Neural cell (in vitro differentiated cells): ENCODE measurements at regions not wholly inside any gene's neighbourhood (a gene's known extent, or its start where the extent isn't known, plus 50 kb on each side); places are given as distances from the start of the nearest gene placed in this dataset.

Experiments used
- H2AFZ ChIP-seq: fragments of 200-600, 300-800 bp; sonication (generic), shearing (Covaris generic); 2 replicates; pipeline ENCODE4 v1.6.0; 2014; ENCODE audit warnings: low read depth, mild to moderate bottlenecking, antibody characterized with exemption, low read length, moderate library complexity
- H3F3A ChIP-seq: fragments of 200-600 bp; shearing (Covaris generic); 2 replicates; pipeline ENCODE4 v1.6.1; 2016; ENCODE audit warnings: mild to moderate bottlenecking, moderate library complexity, mixed read lengths, antibody characterized with exemption, low read length; ENCODE audit not compliant: insufficient read depth, poor library complexity, severe bottlenecking
- H3K27ac ChIP-seq: fragments of 200-600, 300-800 bp; sonication (generic), shearing (Covaris generic); 2 replicates; pipeline ENCODE4 v1.5.1; 2014; ENCODE audit warnings: mild to moderate bottlenecking, low read length, moderate library complexity
- H3K27me3 ChIP-seq: fragments of 300-800, 200-600 bp; sonication (generic), shearing (Covaris generic); 2 replicates; pipeline ENCODE4 v1.6.0; 2014; ENCODE audit warnings: mild to moderate bottlenecking, low read depth, low read length, moderate library complexity; ENCODE audit not compliant: insufficient read depth
- H3K36me3 ChIP-seq: fragments of 300-800, 200-600 bp; sonication (generic), shearing (Covaris generic); 2 replicates; pipeline ENCODE4 v1.5.1; 2014; ENCODE audit warnings: mild to moderate bottlenecking, antibody characterized with exemption, low read length, moderate library complexity; ENCODE audit not compliant: insufficient read depth
- H3K4me2 ChIP-seq: fragments of 300-800, 200-600 bp; sonication (generic), shearing (Covaris generic); 2 replicates; pipeline ENCODE4 v1.6.0; 2014; ENCODE audit warnings: mild to moderate bottlenecking, low read length
- H3K4me3 ChIP-seq: fragments of 300-800, 200-600 bp; sonication (generic), shearing (Covaris generic); 2 replicates; pipeline ENCODE4 v1.5.1; 2014; ENCODE audit warnings: mild to moderate bottlenecking, low read length, moderate library complexity
- H3K79me2 ChIP-seq: fragments of 200-600 bp; shearing (Covaris generic); replicated peaks from 2 replicates; pipeline ENCODE4 v1.6.0; 2014; ENCODE audit warnings: mild to moderate bottlenecking, low read length, moderate library complexity; ENCODE audit not compliant: insufficient read depth
- H3K9ac ChIP-seq: fragments of 300-800, 200-600 bp; sonication (generic), shearing (Covaris generic); 2 replicates; pipeline ENCODE4 v1.6.1; 2016; ENCODE audit warnings: mild to moderate bottlenecking, low read length, mixed read lengths
- H3K9me2 ChIP-seq: fragments of 200-600 bp; shearing (Covaris generic); 2 replicates; pipeline ENCODE4 v1.6.1; 2016; ENCODE audit warnings: mild to moderate bottlenecking, low read length, mixed read lengths; ENCODE audit not compliant: insufficient read depth
- H3K9me3 ChIP-seq: fragments of 200-600, 300-800 bp; sonication (generic), shearing (Covaris generic); 2 replicates; pipeline ENCODE4 v1.6.1; 2016; ENCODE audit warnings: mild to moderate bottlenecking, mixed run types, low read length, moderate library complexity, mixed read lengths
- H4K20me1 ChIP-seq: fragments of 200-600 bp; shearing (Covaris generic); 2 replicates; pipeline ENCODE4 v1.6.1; 2016; ENCODE audit warnings: mild to moderate bottlenecking, mixed run types; ENCODE audit not compliant: insufficient read depth
- CTCF ChIP-seq: fragments of 450-650 bp; IDR thresholded peaks from 2 replicates; pipeline ENCODE4 v1.5.1; 2014; ENCODE audit warnings: antibody characterized with exemption, mild to moderate bottlenecking, moderate library complexity; ENCODE audit not compliant: poor library complexity, severe bottlenecking
- EP300 ChIP-seq: fragments of 450-650 bp; conservative IDR thresholded peaks from 2 replicates; pipeline ENCODE4 v1.6.1; 2014; ENCODE audit warnings: antibody characterized with exemption, mild to moderate bottlenecking, moderate library complexity; ENCODE audit not compliant: poor library complexity, severe bottlenecking
- EZH2 ChIP-seq: fragments of 200-600, 300-800 bp; shearing (Covaris generic), sonication (generic); IDR thresholded peaks from 2 replicates; pipeline ENCODE4 v1.6.1; 2014; ENCODE audit warnings: antibody characterized with exemption, low read length, borderline replicate concordance, mild to moderate bottlenecking; ENCODE audit not compliant: insufficient read depth, poor library complexity, severe bottlenecking
- MXI1 ChIP-seq: fragments of 450-650 bp; conservative IDR thresholded peaks from 2 replicates; pipeline ENCODE4 v1.6.1; 2014; ENCODE audit warnings: antibody characterized with exemption, mild to moderate bottlenecking; ENCODE audit not compliant: poor library complexity, severe bottlenecking
- POLR2AphosphoS5 ChIP-seq: IDR thresholded peaks from 2 replicates; pipeline ENCODE4 v1.6.1; 2012
- RAD21 ChIP-seq: fragments of 450-650 bp; conservative IDR thresholded peaks from 2 replicates; pipeline ENCODE4 v1.6.1; 2014; ENCODE audit warnings: antibody characterized with exemption, mild to moderate bottlenecking, moderate library complexity
- REST ChIP-seq: IDR thresholded peaks from 2 replicates; pipeline ENCODE4 v1.6.1; 2012; ENCODE audit warnings: borderline replicate concordance
- SMC3 ChIP-seq: fragments of 450-650 bp; conservative IDR thresholded peaks from 2 replicates; pipeline ENCODE4 v1.6.1; 2014; ENCODE audit warnings: antibody characterized with exemption, mild to moderate bottlenecking, moderate library complexity; ENCODE audit not compliant: poor library complexity
- TAF1 ChIP-seq: IDR thresholded peaks from 2 replicates; pipeline ENCODE4 v1.6.1; 2012; ENCODE audit warnings: low read depth

- no peaks in the 10 kb centered on the region for H3K9me3 ChIP-seq
- no peaks in the 10 kb centered on the region for H3F3A ChIP-seq
- H3K4me2 ChIP-seq: no peak overlapping the region
- no peaks in the 10 kb centered on the region for H3K27me3 ChIP-seq
- H3K4me3 ChIP-seq: no peak overlapping the region
- H3K36me3 ChIP-seq: no peaks in the 10 kb centered on the region
- no peak overlapping the region for H3K27ac ChIP-seq
- no peaks in the 10 kb centered on the region for H4K20me1 ChIP-seq
- H3K79me2 ChIP-seq: no peaks in the 10 kb centered on the region
- no peak overlapping the region for H2AFZ ChIP-seq
- H3K9ac ChIP-seq: no peak overlapping the region
- TF ChIP-seq SMC3: no peak
- TF ChIP-seq POLR2AphosphoS5: no peak
- no peak for TF ChIP-seq MXI1
- TF ChIP-seq TAF1: no peak
- TF ChIP-seq RAD21: no peak
- TF ChIP-seq EZH2: no peak
- TF ChIP-seq REST: no peak
- no peak for TF ChIP-seq EP300
- no peak for TF ChIP-seq CTCF
- H3K9me2 ChIP-seq: no peaks in the 10 kb centered on the region
Observed at GRCh38 chr9:108219664-108220063, 636.1 kb downstream of the ACTL7B start.

GRCh38 chr9:108217431-108218349, 638.1 kb downstream of the ACTL7B start:
- H4K20me1 ChIP-seq: no peaks in the 10 kb centered on the region
- H3F3A ChIP-seq: no peaks in the 10 kb centered on the region
- no peaks in the 10 kb centered on the region for H3K36me3 ChIP-seq
- H3K4me3 ChIP-seq: peak overlapping the region; percentile 15
- H3K9me2 ChIP-seq: no peaks in the 10 kb centered on the region
- no peak overlapping the region for H3K9ac ChIP-seq
- no peak overlapping the region for H2AFZ ChIP-seq
- TF ChIP-seq POLR2AphosphoS5: no peak
- no peak for TF ChIP-seq MXI1
- no peak for TF ChIP-seq SMC3
- no peak for TF ChIP-seq CTCF
- TF ChIP-seq REST: no peak
- TF ChIP-seq RAD21: no peak
- no peak for TF ChIP-seq TAF1
- no peak for TF ChIP-seq EP300
- TF ChIP-seq EZH2: no peak
- no peaks in the 10 kb centered on the region for H3K27me3 ChIP-seq
- H3K79me2 ChIP-seq: no peaks in the 10 kb centered on the region
- H3K27ac ChIP-seq: peak overlapping the region; percentile 32
- peak overlapping the region; percentile 9 for H3K4me2 ChIP-seq
- no peaks in the 10 kb centered on the region for H3K9me3 ChIP-seq
